Keratinocyte (primary cell): ENCODE measurements at regions not wholly inside any gene's neighbourhood (a gene's known extent, or its start where the extent isn't known, plus 50 kb on each side); places are given as distances from the start of the nearest gene placed in this dataset.

Experiments used
- EZH2 ChIP-seq: IDR thresholded peaks from one replicate; pipeline ENCODE4 v1.6.1; 2012; ENCODE audit warnings: inconsistent platforms, mild to moderate bottlenecking, low read length, moderate library complexity
- TF ChIP-seq, protein P1 (sequence below), 3 experiments: IDR thresholded peaks in 1 of 3; conservative IDR thresholded peaks in 1 of 3; optimal IDR thresholded peaks in 1 of 3; 2 replicates in 2 of 3; 3 replicates in 1 of 3; pipeline versions ENCODE3 to v1.5.1; 2011; ENCODE audit warnings: low read length in 3 of 3, mild to moderate bottlenecking in 3 of 3, moderate library complexity in 2 of 3, control low read depth in 1 of 3, inconsistent platforms in 1 of 3; ENCODE audit not compliant: insufficient read depth in 2 of 3; ENCODE audit errors: extremely low read depth in 1 of 3

GRCh38 chr7:67625257-67625737 lies 628.7 kb downstream of the TYW1 start:
- TF ChIP-seq, protein P1, sequence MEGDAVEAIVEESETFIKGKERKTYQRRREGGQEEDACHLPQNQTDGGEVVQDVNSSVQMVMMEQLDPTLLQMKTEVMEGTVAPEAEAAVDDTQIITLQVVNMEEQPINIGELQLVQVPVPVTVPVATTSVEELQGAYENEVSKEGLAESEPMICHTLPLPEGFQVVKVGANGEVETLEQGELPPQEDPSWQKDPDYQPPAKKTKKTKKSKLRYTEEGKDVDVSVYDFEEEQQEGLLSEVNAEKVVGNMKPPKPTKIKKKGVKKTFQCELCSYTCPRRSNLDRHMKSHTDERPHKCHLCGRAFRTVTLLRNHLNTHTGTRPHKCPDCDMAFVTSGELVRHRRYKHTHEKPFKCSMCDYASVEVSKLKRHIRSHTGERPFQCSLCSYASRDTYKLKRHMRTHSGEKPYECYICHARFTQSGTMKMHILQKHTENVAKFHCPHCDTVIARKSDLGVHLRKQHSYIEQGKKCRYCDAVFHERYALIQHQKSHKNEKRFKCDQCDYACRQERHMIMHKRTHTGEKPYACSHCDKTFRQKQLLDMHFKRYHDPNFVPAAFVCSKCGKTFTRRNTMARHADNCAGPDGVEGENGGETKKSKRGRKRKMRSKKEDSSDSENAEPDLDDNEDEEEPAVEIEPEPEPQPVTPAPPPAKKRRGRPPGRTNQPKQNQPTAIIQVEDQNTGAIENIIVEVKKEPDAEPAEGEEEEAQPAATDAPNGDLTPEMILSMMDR (optimal IDR thresholded peaks at IDR 0.05 in 1 of 3, IDR thresholded peaks at IDR 0.05 in 1 of 3, conservative IDR thresholded peaks at IDR 0.05 in 1 of 3; ENCODE audit: extremely low read depth in 1 of 3, insufficient read depth in 2 of 3, low read length in 3 of 3): peak; percentile 74 to 90 (median 86)
- no peak for TF ChIP-seq EZH2
